H1 (cell line): ENCODE measurements at regions not wholly inside any gene's neighbourhood (a gene's known extent, or its start where the extent isn't known, plus 50 kb on each side); places are given as distances from the start of the nearest gene placed in this dataset.

Experiments
- EGR1 ChIP-seq: IDR thresholded peaks from 2 replicates; pipeline ENCODE4 v1.6.1; 2011; ENCODE audit warnings: low read depth, low read length, borderline replicate concordance
- TF ChIP-seq, protein P1 (sequence below), 3 experiments: IDR thresholded peaks; 1 replicate in 2 of 3; 2 replicates in 1 of 3; pipeline versions ENCODE4 v1.5.1 to v1.6.1; 2011; ENCODE audit warnings: low read length in 3 of 3, mild to moderate bottlenecking in 3 of 3, inconsistent platforms in 2 of 3, low read depth in 1 of 3, moderate library complexity in 1 of 3; ENCODE audit not compliant: insufficient read depth in 1 of 3; ENCODE audit errors: control extremely low read depth in 1 of 3
- TF ChIP-seq, protein P2 (sequence below): IDR thresholded peaks from 2 replicates; pipeline ENCODE4 v1.6.1; 2011; ENCODE audit warnings: low read depth, mild to moderate bottlenecking, low read length; ENCODE audit not compliant: insufficient read depth

- TF ChIP-seq, protein P1, sequence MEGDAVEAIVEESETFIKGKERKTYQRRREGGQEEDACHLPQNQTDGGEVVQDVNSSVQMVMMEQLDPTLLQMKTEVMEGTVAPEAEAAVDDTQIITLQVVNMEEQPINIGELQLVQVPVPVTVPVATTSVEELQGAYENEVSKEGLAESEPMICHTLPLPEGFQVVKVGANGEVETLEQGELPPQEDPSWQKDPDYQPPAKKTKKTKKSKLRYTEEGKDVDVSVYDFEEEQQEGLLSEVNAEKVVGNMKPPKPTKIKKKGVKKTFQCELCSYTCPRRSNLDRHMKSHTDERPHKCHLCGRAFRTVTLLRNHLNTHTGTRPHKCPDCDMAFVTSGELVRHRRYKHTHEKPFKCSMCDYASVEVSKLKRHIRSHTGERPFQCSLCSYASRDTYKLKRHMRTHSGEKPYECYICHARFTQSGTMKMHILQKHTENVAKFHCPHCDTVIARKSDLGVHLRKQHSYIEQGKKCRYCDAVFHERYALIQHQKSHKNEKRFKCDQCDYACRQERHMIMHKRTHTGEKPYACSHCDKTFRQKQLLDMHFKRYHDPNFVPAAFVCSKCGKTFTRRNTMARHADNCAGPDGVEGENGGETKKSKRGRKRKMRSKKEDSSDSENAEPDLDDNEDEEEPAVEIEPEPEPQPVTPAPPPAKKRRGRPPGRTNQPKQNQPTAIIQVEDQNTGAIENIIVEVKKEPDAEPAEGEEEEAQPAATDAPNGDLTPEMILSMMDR (IDR thresholded peaks at IDR 0.05; ENCODE audit: control extremely low read depth in 1 of 3, insufficient read depth in 1 of 3, low read depth in 1 of 3, low read length in 3 of 3) = no peak
- TF ChIP-seq, protein P2, sequence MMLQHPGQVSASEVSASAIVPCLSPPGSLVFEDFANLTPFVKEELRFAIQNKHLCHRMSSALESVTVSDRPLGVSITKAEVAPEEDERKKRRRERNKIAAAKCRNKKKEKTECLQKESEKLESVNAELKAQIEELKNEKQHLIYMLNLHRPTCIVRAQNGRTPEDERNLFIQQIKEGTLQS = no peak
- TF ChIP-seq EGR1 = no peak
- TF ChIP-seq, all 59 proteins: peak for 0
These were observed 930.8 kb downstream of the IPMK start (continued) for GRCh38 chr10:57336865-57337264.
